ENCODE measurements at regions not wholly inside any gene's neighbourhood (a gene's known extent, or its start where the extent isn't known, plus 50 kb on each side); places are given as distances from the start of the nearest gene placed in this dataset.

DNA sequence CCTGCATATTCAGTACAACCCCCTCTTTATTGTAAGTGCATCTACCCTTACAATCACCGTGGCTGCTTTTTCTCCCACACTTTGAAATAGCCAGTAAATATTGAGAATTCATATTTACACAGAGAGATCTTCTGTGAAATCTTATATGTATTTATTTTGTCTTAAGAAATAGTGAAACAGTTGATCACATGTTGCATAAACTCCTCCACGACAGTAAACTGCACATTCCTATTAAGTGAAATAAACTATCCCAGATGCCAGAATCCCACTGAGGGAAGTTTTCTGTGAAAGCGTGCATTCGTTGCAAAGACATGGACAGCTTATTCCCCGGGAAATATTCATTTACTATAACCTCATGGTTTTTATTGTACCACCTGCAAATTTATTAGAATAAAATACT is 796.0 kb downstream of the ROBO2 start:
- Histone ChIP-seq H4K91ac (ENCODE audit: insufficient read length, low read depth, low read length) (no peak overlapping the region), H3K27ac (ENCODE audit: insufficient read length, low read depth, low read length) (no peak overlapping the region), H3K27me3 (ENCODE audit: insufficient read depth, low read length) (no peaks in the 10 kb centered on the region), H2BK120ac (ENCODE audit: low read depth, low read length, poor library complexity, severe bottlenecking) (no peak overlapping the region), H3K4ac (ENCODE audit: low read depth, low read length) (no peak overlapping the region), H3K56ac (ENCODE audit: insufficient read length, low read depth, low read length) (no peak overlapping the region), H2AFZ (ENCODE audit: low read length) (no peak overlapping the region), H3K79me1 (ENCODE audit: insufficient read depth, low read depth, low read length, poor library complexity, severe bottlenecking) (no peaks in the 10 kb centered on the region), H3T11ph (ENCODE audit: low read length) (no peak overlapping the region), H2BK20ac (ENCODE audit: low read depth, low read length, poor library complexity, severe bottlenecking) (no peak overlapping the region), H3K4me1 (ENCODE audit: insufficient read depth, low read length) (peaks cover 4% of the 10 kb centered on the region; the same call in 1 of the 2 replicates), H3K79me2 (ENCODE audit: insufficient read depth, low read length) (no peaks in the 10 kb centered on the region), H3K9ac (ENCODE audit: extremely low read depth, insufficient read length, low read length) (no peak overlapping the region), H4K20me1 (ENCODE audit: control insufficient read depth, insufficient read depth, insufficient read length) (no peaks in the 10 kb centered on the region), H3K4me2 (ENCODE audit: insufficient read depth, insufficient read length, low read length) (no peak overlapping the region), H3K18ac (ENCODE audit: insufficient read length, low read depth, low read length) (no peak overlapping the region), H4K8ac (replicated peaks; ENCODE audit: insufficient read length, low read depth, low read length) (no peak overlapping the region), H2AK5ac (ENCODE audit: insufficient read length, low read length) (no peak overlapping the region), H2BK5ac (ENCODE audit: insufficient read length, low read length) (no peak overlapping the region), H2BK12ac (ENCODE audit: insufficient read length, low read depth, low read length) (no peak overlapping the region), H3K23ac (ENCODE audit: insufficient read length, low read depth, low read length) (no peak overlapping the region), H3K9me3 (ENCODE audit: control insufficient read depth, low read depth, low read length) (no peaks in the 10 kb centered on the region), H4K5ac (ENCODE audit: insufficient read length, low read depth, low read length) (no peak overlapping the region), H3K14ac (ENCODE audit: insufficient read depth, low read length) (no peak overlapping the region), H3K23me2 (ENCODE audit: insufficient read length, low read depth, low read length, poor library complexity, severe bottlenecking) (no peaks in the 10 kb centered on the region), H2BK15ac (ENCODE audit: low read depth, low read length) (no peak overlapping the region)
- H3K27me3 Mint-ChIP-seq (ENCODE audit: low read depth) = no peaks in the 10 kb centered on the region
- DNase-seq = no peak
- no CpG with 5 or more reads among the region's 5 CpGs for WGBS (ENCODE audit: extremely low coverage, insufficient read length, low lambda C conversion rate)
- H3K4me1 Mint-ChIP-seq = peaks cover 19 to 20% of the 10 kb centered on the region in 2 experiments
- TF ChIP-seq, protein P1, sequence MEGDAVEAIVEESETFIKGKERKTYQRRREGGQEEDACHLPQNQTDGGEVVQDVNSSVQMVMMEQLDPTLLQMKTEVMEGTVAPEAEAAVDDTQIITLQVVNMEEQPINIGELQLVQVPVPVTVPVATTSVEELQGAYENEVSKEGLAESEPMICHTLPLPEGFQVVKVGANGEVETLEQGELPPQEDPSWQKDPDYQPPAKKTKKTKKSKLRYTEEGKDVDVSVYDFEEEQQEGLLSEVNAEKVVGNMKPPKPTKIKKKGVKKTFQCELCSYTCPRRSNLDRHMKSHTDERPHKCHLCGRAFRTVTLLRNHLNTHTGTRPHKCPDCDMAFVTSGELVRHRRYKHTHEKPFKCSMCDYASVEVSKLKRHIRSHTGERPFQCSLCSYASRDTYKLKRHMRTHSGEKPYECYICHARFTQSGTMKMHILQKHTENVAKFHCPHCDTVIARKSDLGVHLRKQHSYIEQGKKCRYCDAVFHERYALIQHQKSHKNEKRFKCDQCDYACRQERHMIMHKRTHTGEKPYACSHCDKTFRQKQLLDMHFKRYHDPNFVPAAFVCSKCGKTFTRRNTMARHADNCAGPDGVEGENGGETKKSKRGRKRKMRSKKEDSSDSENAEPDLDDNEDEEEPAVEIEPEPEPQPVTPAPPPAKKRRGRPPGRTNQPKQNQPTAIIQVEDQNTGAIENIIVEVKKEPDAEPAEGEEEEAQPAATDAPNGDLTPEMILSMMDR (conservative IDR thresholded peaks at IDR 0.05) = no peak
- peaks cover 4 to 6% (median 4%) of the 10 kb centered on the region in 3 experiments; a peak in 5 of 7 replicates for H3K36me3 Mint-ChIP-seq (ENCODE audit: insufficient read depth in 1 of 3, low read depth in 3 of 3)
- H3K4me3 Mint-ChIP-seq = no peak overlapping the region
- no peak overlapping the region for H3K27ac Mint-ChIP-seq
- peaks cover 8 to 9% of the 10 kb centered on the region in 2 experiments for H3K9me3 Mint-ChIP-seq
